ENCODE measurements at regions not wholly inside any gene's neighbourhood (a gene's known extent, or its start where the extent isn't known, plus 50 kb on each side); places are given as distances from the start of the nearest gene placed in this dataset.

DNA sequence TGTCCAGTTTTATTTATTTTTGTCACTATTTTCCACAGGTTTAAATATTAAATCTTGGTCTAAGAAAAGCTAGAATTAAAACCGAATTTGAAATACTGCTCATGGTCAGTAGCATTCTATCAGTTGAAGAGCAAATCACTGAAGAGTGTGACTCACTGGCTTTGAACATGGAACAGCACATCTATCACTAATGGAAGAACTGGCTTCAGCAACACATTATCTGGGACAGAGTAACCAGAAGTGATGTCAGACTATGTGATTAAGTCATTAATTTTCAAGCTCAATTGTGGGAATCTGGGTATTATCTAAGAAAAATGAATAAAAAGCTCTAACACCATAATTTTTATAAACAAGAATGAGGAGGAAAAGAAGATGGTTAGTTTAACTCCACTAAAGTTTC, 527.5 kb downstream of the TMTC2 start:
- in situ Hi-C loops (cut with HindIII; ENCODE audit: low pct_ligation_motif_present, low sequenced_read_pairs): no loop called here
- no peak for DNase-seq

DNA sequence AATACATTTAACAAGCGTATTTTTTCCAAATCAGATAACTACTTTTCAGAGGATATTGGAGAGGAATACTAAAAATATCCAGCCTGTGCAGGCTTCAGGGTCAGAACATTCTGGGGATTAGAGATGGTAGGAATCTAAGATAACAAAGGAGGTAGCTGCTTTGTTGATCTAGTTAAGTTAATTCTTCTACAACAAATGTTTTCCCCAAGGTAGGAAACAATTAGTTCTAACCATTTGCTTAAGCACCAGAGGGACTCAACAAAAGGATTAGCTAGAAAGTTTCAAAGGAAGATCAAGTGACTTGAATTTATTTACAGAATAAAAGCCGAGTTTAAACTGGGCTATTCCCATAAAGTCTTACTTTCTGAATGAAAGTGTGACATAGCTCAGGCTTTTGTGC, 524.2 kb downstream of the TMTC2 start:
- TF ChIP-seq, protein P1, sequence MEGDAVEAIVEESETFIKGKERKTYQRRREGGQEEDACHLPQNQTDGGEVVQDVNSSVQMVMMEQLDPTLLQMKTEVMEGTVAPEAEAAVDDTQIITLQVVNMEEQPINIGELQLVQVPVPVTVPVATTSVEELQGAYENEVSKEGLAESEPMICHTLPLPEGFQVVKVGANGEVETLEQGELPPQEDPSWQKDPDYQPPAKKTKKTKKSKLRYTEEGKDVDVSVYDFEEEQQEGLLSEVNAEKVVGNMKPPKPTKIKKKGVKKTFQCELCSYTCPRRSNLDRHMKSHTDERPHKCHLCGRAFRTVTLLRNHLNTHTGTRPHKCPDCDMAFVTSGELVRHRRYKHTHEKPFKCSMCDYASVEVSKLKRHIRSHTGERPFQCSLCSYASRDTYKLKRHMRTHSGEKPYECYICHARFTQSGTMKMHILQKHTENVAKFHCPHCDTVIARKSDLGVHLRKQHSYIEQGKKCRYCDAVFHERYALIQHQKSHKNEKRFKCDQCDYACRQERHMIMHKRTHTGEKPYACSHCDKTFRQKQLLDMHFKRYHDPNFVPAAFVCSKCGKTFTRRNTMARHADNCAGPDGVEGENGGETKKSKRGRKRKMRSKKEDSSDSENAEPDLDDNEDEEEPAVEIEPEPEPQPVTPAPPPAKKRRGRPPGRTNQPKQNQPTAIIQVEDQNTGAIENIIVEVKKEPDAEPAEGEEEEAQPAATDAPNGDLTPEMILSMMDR (IDR thresholded peaks at IDR 0.05; ENCODE audit: low read depth, low read length, missing control alignments): no peak
- DNase-seq: no peak
- Histone ChIP-seq H3K36me3 (replicated peaks) (no peaks in the 10 kb centered on the region), H3K27ac (no peak overlapping the region), H3K27me3 (replicated peaks) (no peaks in the 10 kb centered on the region), H3K4me3 (ENCODE audit: low read depth, low read length) (no peak overlapping the region)
- in situ Hi-C loops (cut with HindIII; ENCODE audit: low pct_ligation_motif_present, low sequenced_read_pairs): no loop called here

More for the DNA sequence above, 527.5 kb downstream of the TMTC2 start:
- Histone ChIP-seq H3K4me3 (ENCODE audit: low read depth, low read length) (no peak overlapping the region), H3K36me3 (replicated peaks) (no peaks in the 10 kb centered on the region), H3K27me3 (replicated peaks) (no peaks in the 10 kb centered on the region), H3K27ac (no peak overlapping the region)
- TF ChIP-seq, protein P1 (IDR thresholded peaks at IDR 0.05; ENCODE audit: low read depth, low read length, missing control alignments): no peak

DNA sequence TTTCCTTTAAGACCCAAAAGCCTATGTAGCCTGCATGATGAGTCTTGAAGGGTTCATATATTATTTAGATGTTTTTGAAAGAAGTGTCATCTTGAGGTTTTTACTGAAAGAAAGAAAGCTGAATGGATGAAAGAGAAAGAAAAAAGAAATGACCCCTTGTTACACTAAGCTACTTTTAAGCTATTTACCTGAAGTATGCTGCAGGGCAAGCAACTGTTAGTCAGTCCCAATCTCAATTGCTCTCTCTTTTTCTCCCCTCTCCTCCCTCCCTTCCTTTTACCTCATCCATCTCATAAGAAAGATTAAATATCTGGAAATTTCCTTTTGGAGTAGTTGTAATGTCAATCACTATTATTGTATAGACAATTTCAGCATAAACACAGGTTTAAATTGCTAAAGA, 512.4 kb downstream of the TMTC2 start:
- no peak overlapping the region for H3K4me3 ChIP-seq (ENCODE audit: low read depth, low read length)
- H3K27me3 ChIP-seq (replicated peaks): no peaks in the 10 kb centered on the region
- no peaks in the 10 kb centered on the region for H3K36me3 ChIP-seq (replicated peaks)
- in situ Hi-C loops (cut with HindIII; ENCODE audit: low pct_ligation_motif_present, low sequenced_read_pairs): no loop called here
- TF ChIP-seq, protein P1 (IDR thresholded peaks at IDR 0.05; ENCODE audit: low read depth, low read length, missing control alignments): no peak
- DNase-seq: no peak
- no peak overlapping the region for H3K27ac ChIP-seq

DNA sequence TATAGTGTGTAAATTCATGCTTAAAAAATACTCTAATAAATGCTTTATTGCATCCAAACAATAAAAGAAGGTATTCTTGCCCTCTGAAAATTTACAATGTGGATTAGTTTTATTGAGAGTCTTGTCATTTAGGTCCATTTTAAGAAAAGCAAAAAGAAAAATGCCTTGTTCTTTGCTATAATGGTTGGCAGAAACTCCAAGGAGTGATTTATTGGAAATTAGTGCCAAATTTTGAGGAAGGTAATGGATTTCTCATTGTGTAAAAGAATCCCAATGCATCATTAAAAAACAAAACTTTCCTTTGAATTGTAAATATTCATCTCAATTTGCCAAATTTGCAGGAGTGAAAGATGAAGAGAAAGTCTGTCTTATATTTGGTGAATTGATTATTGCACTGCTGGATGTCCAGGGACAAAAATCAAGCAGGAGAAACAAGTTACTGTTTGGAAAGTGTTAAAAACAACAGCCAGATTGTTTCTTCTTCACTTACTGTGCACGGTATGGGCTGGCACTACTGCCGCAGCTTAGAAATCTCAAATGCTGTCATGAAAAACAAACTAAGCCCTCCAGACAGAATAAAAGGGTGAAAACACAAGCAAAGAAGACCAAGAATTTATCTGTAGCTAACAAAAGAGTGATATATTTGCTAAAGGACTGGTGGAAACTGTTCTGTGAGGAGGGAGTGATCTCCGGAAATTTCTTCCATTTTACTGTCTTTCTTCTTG, 511.7 kb downstream of the TMTC2 start:
- DNase-seq: no peak

DNA sequence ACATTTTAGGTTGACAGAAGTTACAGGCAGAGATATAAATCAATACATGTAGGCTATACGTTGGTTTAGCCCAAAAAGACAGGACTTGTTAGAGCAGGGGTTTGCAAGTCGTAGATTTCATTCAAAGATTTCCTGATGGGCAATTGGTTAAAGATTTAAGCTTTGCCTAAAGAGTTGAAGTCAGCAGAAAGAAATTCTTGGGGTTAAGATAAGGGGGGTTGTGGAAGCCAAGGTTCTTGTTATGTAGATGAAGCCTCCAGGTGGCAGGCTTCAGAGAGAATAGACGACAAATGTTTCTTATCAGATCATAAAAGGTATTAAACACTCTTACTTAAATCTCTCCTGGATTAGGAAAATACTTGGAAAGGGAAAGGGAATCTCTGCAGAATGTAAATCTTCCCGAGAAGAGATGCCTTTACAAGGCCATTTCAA, 510.8 kb downstream of the TMTC2 start:
- no peak for DNase-seq
- H3K27me3 ChIP-seq (replicated peaks): no peaks in the 10 kb centered on the region
- in situ Hi-C loops (cut with HindIII; ENCODE audit: low pct_ligation_motif_present, low sequenced_read_pairs): no loop called here
- no peak overlapping the region for H3K27ac ChIP-seq
- no peaks in the 10 kb centered on the region for H3K36me3 ChIP-seq (replicated peaks)
- TF ChIP-seq, protein P1 (IDR thresholded peaks at IDR 0.05; ENCODE audit: low read depth, low read length, missing control alignments): no peak
- no peak overlapping the region for H3K4me3 ChIP-seq (ENCODE audit: low read depth, low read length)

More for the DNA sequence above, 511.7 kb downstream of the TMTC2 start:
- in situ Hi-C loops (cut with HindIII; ENCODE audit: low pct_ligation_motif_present, low sequenced_read_pairs): no loop called here
- Histone ChIP-seq H3K36me3 (replicated peaks) (no peaks in the 10 kb centered on the region), H3K27me3 (replicated peaks) (no peaks in the 10 kb centered on the region), H3K4me3 (ENCODE audit: low read depth, low read length) (no peak overlapping the region), H3K27ac (no peak overlapping the region)
- TF ChIP-seq, protein P1 (IDR thresholded peaks at IDR 0.05; ENCODE audit: low read depth, low read length, missing control alignments): no peak
